Duodenal mucosa (tissue), 2 donors: ENCODE measurements at regions not wholly inside any gene's neighbourhood (a gene's known extent, or its start where the extent isn't known, plus 50 kb on each side); places are given as distances from the start of the nearest gene placed in this dataset.

Source experiments
- H3K27ac ChIP-seq: one replicate; pipeline ENCODE4 v1.7.0; 2013; ENCODE audit warnings: low read depth, low read length
- H3K27me3 ChIP-seq, 2 donors: one replicate each; pipeline ENCODE4 v1.7.0; 2013; ENCODE audit warnings: low read length in 2 of 2, control low read depth in 1 of 2; ENCODE audit not compliant: insufficient read depth in 2 of 2, control insufficient read depth in 1 of 2
- H3K36me3 ChIP-seq, 2 donors: one replicate each; pipeline ENCODE4 v1.7.0; 2013; ENCODE audit warnings: low read length in 2 of 2, control low read depth in 1 of 2; ENCODE audit not compliant: insufficient read depth in 2 of 2, control insufficient read depth in 1 of 2
- H3K4me1 ChIP-seq, 2 donors: one replicate each; pipeline ENCODE4 v1.7.0; 2013; ENCODE audit warnings: low read length in 2 of 2, control low read depth in 1 of 2; ENCODE audit not compliant: insufficient read depth in 2 of 2, control insufficient read depth in 1 of 2
- H3K4me3 ChIP-seq, 2 donors: one replicate each; pipeline ENCODE4 v1.7.0; 2013; ENCODE audit warnings: low read length in 2 of 2, low read depth in 1 of 2
- H3K9ac ChIP-seq, 2 donors: one replicate each; pipeline ENCODE4 v1.7.0; 2013; ENCODE audit warnings: low read length in 2 of 2, low read depth in 1 of 2
- H3K9me3 ChIP-seq, 2 donors: one replicate each; pipeline ENCODE4 v1.7.0; 2013; ENCODE audit warnings: low read length in 2 of 2, control low read depth in 1 of 2; ENCODE audit not compliant: control insufficient read depth in 1 of 2

GRCh38 chr11:69385832-69386427, 92.0 kb downstream of the MYEOV start:
- Histone ChIP-seq H3K36me3 (no peaks in the 10 kb centered on the region), H3K4me3 (no peak overlapping the region), H3K9ac (no peak overlapping the region), H3K27ac (no peak overlapping the region), H3K27me3 (no peaks in the 10 kb centered on the region), H3K9me3 (peaks cover 3 to 18% of the 10 kb centered on the region in 2 donors), H3K4me1 (no peaks in the 10 kb centered on the region)

DNA sequence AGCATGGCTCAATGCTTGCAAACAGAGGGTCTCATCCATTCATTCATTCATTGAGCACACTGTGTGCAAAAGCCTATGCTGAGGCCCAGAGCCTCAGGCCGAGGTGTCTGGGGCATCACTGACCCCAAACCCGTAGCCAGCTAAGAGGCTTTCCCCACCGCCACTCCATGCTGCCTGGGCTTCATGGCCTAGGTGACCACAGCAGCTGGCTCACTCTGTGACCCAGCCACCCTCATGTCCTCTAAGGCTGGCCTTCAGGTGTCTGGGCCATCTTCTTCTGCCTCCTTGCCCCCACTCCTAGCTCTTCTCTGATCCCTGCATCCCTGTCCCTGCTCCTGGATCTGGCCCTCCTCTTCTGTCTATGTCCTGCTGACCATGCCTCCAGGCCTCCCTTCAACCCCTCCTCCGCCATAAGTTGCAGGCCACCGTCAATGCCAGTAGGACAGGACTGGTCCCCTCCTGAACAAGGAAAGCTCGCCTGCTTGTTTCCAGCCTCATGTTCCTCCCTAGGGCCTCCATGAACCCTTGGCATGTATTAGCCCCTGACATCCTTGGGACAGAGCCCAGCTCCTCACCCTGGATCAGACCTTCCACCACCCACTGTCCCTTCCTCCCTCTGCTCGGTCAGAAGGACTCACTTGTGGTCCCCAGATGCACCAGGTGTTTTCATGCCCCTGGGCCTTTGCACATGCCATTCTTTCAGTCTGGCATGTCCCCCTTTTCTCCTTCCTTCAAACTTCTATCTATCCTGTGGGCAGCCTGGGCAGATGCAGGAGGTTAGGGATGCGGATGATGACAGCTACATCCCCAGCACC, 92.8 kb downstream of the MYEOV start:
- peaks cover 3 to 18% of the 10 kb centered on the region in 2 donors for H3K9me3 ChIP-seq
- no peak overlapping the region for H3K27ac ChIP-seq
- no peaks in the 10 kb centered on the region for H3K27me3 ChIP-seq
- no peak overlapping the region for H3K4me3 ChIP-seq
- no peaks in the 10 kb centered on the region for H3K4me1 ChIP-seq
- H3K9ac ChIP-seq, result no peak overlapping the region
- H3K36me3 ChIP-seq, result no peaks in the 10 kb centered on the region

DNA sequence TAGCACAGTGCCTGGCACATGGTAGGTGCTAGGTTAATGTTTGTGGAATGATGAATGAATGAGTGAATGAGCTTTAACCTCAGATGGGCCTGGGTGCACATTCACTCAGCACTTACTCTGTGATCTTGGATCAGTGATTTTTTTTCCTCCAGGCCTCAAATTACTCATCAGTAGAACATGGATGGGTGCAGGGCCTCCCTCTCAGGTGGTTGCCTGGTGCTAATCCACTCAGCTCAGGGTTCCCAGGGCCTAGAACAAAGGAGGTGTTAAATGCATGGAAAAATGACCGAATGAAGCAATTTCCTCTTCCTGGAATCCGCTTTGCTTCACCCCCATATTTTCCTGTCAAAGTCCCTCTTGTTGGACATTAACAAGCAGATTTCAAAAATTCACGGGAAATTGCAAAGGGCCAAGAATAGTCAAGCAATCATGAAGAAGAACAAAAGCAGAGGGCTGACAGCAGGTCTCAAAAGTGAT, 93.5 kb downstream of the MYEOV start:
- no peaks in the 10 kb centered on the region for H3K4me1 ChIP-seq
- no peak overlapping the region for H3K9ac ChIP-seq
- no peaks in the 10 kb centered on the region for H3K36me3 ChIP-seq
- no peak overlapping the region for H3K4me3 ChIP-seq
- H3K9me3 ChIP-seq, result peaks cover 3 to 18% of the 10 kb centered on the region in 2 donors
- H3K27ac ChIP-seq, result no peak overlapping the region
- no peaks in the 10 kb centered on the region for H3K27me3 ChIP-seq

- Histone ChIP-seq H3K4me3 (no peak overlapping the region), H3K4me1 (no peaks in the 10 kb centered on the region), H3K27me3 (peaks cover 0 to under 1% of the 10 kb centered on the region in 2 donors), H3K9ac (no peak overlapping the region), H3K27ac (no peak overlapping the region), H3K36me3 (no peaks in the 10 kb centered on the region), H3K9me3 (peaks cover 3 to 18% of the 10 kb centered on the region in 2 donors)
Observed at GRCh38 chr11:69388210-69388609, 93.3 kb upstream of the LINC01488 start.

DNA sequence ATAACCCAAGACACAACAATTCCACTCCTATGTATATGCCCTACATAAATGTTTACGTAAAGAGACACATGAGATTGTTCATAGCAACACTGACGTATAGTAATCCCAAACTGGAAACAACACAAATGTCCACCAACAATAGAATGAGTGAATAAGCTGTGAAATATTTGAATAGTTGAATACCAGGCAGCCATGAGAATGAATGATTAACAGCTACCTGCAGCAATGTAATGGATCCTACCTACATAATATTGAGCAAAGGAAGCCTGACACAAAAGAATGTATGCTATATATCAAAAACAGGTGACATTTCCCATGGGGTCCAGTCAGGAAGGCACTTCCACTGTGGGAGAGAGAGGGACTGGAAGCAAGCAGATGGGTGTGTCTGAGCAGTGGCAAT, 92.8 kb upstream of the LINC01488 start:
- Histone ChIP-seq H3K9ac (no peak overlapping the region), H3K9me3 (peaks cover 3 to 18% of the 10 kb centered on the region in 2 donors), H3K36me3 (no peaks in the 10 kb centered on the region), H3K27ac (no peak overlapping the region), H3K4me1 (no peaks in the 10 kb centered on the region), H3K4me3 (no peak overlapping the region), H3K27me3 (peaks cover 0 to 3% of the 10 kb centered on the region in 2 donors)

- Histone ChIP-seq H3K27me3 (peaks cover 0 to 3% of the 10 kb centered on the region in 2 donors), H3K9me3 (peaks cover 3 to 18% of the 10 kb centered on the region in 2 donors), H3K9ac (no peak overlapping the region), H3K36me3 (no peaks in the 10 kb centered on the region), H3K27ac (no peak overlapping the region), H3K4me1 (no peaks in the 10 kb centered on the region), H3K4me3 (no peak overlapping the region)
Observed at GRCh38 chr11:69390561-69390960, 90.9 kb upstream of the LINC01488 start.

DNA sequence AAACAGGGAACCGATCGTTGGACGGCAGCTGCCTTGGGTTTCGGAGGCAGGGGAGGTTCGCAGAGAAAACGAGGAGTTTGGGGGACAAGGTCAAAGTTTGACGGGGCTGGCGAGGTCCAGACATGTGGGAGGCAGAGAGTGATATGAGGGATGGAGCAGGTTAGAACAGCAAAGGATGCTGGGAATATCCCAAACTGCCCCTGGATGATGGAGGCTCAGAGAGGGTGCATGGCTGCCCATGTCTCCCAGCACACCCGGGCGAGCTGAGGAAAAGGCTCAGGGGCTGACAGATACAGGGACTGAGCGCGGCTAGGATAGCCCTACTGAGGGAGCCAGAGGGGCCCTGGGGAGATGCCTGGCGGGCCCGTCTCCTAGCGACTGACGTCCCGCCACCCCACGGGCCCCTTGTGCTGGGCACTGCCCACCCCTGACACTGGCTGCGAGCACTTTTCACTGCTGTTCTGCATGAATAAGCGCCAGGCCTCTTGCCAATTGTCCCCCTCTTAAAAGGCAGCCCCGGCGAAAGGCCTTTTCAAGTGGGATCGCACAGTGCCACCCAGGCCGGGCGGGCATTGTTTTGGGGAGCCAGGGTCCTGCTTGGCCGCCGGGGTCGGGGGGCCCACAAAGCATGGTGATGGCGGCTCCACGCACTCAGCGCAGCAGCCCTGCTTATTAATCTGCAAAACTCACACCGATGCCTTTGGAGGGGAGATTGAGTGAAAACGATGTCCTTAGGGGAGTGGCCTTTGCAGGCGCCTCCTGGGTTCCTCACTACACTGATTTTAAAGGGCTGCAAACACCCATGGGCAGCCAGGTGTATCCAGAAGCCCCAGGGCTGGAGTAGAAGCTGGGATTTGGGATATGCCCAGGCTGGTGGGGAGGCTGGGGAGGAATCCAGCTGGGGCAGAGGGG, 90.0 kb upstream of the LINC01488 start:
- no peaks in the 10 kb centered on the region for H3K4me1 ChIP-seq
- peaks cover 3 to 18% of the 10 kb centered on the region in 2 donors for H3K9me3 ChIP-seq
- no peak overlapping the region for H3K4me3 ChIP-seq
- H3K27me3 ChIP-seq, result peaks cover 0 to 3% of the 10 kb centered on the region in 2 donors
- no peak overlapping the region for H3K9ac ChIP-seq
- no peaks in the 10 kb centered on the region for H3K36me3 ChIP-seq
- no peak overlapping the region for H3K27ac ChIP-seq

DNA sequence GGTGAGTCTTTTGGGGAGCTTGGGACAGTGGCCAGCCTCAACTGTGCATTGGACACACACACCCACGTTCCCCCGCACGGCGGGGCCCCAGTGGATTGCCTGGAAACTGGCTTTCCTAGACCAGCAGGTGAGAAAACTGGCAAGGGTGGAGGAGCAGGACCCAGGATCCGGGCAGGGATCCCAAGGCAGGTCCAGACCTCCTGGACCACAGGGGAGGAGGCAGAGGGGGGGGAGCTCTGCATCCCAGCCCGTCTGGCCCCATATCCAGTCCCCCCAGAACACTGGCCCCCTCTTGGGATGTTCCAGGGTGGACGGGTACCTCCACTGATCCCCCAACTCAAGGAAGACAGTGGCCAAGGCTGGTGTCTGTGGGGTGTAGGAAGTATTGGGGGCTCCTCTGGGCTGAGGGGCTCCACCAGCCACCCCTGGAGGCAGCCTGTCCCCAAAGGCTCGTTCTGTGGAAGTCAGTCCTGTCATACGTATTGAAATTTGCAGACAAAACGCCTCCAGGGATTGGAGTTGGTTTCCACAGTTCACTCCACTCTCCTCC, 89.3 kb upstream of the LINC01488 start:
- Histone ChIP-seq H3K36me3 (no peaks in the 10 kb centered on the region), H3K27ac (no peak overlapping the region), H3K27me3 (peaks cover 0 to 3% of the 10 kb centered on the region in 2 donors), H3K9me3 (peaks cover 3 to 16% of the 10 kb centered on the region in 2 donors), H3K4me3 (no peak overlapping the region), H3K4me1 (no peaks in the 10 kb centered on the region), H3K9ac (no peak overlapping the region)

GRCh38 chr11:69393178-69393832, 88.2 kb upstream of the LINC01488 start:
- Histone ChIP-seq H3K36me3 (no peaks in the 10 kb centered on the region), H3K4me1 (no peaks in the 10 kb centered on the region), H3K4me3 (no peak overlapping the region), H3K27me3 (peaks cover 0 to 3% of the 10 kb centered on the region in 2 donors), H3K9me3 (peaks cover 2 to 7% of the 10 kb centered on the region in 2 donors), H3K27ac (no peak overlapping the region), H3K9ac (no peak overlapping the region)
